Hindlimb muscle (tissue), 1 donor: ENCODE measurements at regions not wholly inside any gene's neighbourhood (a gene's known extent, or its start where the extent isn't known, plus 50 kb on each side); places are given as distances from the start of the nearest gene placed in this dataset.

Source experiments
- DNase-seq: peaks from one replicate; pipeline ENCODE4 v3.0.0-alpha.2; 2013

GRCh38 chr2:190785334-190785733 is 95.3 kb upstream of the GLS start:
- DNase-seq: no peak

- no peak for DNase-seq
These were observed 94.0 kb upstream of the GLS start for GRCh38 chr2:190786404-190787166.

GRCh38 chr2:190787743-190788235 is 92.8 kb upstream of the GLS start:
- DNase-seq: no peak

GRCh38 chr2:190789074-190790004 is 91.3 kb upstream of the GLS start:
- DNase-seq: no peak

- DNase-seq: no peak
These were observed 89.2 kb upstream of the GLS start for GRCh38 chr2:190791347-190791975.

GRCh38 chr2:190791976-190792575 is 88.5 kb upstream of the GLS start:
- no peak for DNase-seq

- DNase-seq: no peak
These were observed 87.4 kb upstream of the GLS start for GRCh38 chr2:190792956-190793888.

- no peak for DNase-seq
These were observed 86.2 kb upstream of the GLS start for GRCh38 chr2:190794377-190794776.

GRCh38 chr2:190794790-190795189 is 85.8 kb upstream of the GLS start:
- DNase-seq: no peak

GRCh38 chr2:190795686-190796085 is 84.9 kb upstream of the GLS start:
- DNase-seq: no peak

- no peak for DNase-seq
These were observed 80.6 kb upstream of the GLS start for GRCh38 chr2:190799999-190800398.

- DNase-seq: no peak
These were observed 80.1 kb upstream of the GLS start for GRCh38 chr2:190800528-190800927.

GRCh38 chr2:190802129-190802528 is 78.5 kb upstream of the GLS start:
- DNase-seq: no peak

GRCh38 chr2:190802626-190803209 is 77.9 kb upstream of the GLS start:
- no peak for DNase-seq

- no peak for DNase-seq
These were observed 76.3 kb upstream of the GLS start for GRCh38 chr2:190804182-190804795.

- DNase-seq: no peak
These were observed 75.5 kb upstream of the GLS start for GRCh38 chr2:190805126-190805525.

- no peak for DNase-seq
These were observed 74.8 kb upstream of the GLS start for GRCh38 chr2:190805843-190806242.

- DNase-seq: no peak
These were observed 72.7 kb upstream of the GLS start for GRCh38 chr2:190807886-190808285.

GRCh38 chr2:190809139-190809764 is 71.4 kb upstream of the GLS start:
- no peak for DNase-seq

GRCh38 chr2:190809876-190810525 is 70.6 kb upstream of the GLS start:
- DNase-seq: no peak
